GM21786 (cell line): ENCODE measurements at regions not wholly inside any gene's neighbourhood (a gene's known extent, or its start where the extent isn't known, plus 50 kb on each side); places are given as distances from the start of the nearest gene placed in this dataset.

Experiments used
- ATAC-seq: cut with Tn5 transposase; IDR thresholded peaks from one replicate; pipeline ENCODE4 v1.9.1; 2021; ENCODE audit not compliant: unreplicated experiment

- no peak for ATAC-seq
Observed at GRCh38 chr13:58594747-58595600, 963.4 kb downstream of the PCDH17 start.

GRCh38 chr13:58597552-58597951, 966.0 kb downstream of the PCDH17 start:
- ATAC-seq = no peak

- no peak for ATAC-seq
Observed at GRCh38 chr13:58598241-58598640, 966.7 kb downstream of the PCDH17 start.

DNA sequence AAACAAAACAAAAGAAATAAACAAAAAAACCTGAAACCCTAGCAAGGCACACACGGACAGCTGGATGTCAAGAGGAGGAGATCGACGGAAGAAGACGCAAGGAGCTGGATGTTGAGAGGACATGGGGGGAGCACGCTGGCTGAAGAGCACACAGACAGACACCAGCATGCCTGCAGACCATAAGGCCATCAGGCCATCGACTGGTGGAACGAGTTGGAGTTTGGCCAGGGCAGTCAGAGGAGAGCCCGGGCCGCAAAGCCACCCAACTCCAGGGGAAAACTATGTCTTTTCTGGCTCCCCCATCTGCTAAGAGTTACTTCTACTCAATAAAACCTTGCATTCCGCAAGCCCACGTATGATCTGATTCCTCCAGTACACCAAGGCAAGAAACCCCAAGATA, 979.6 kb downstream of the PCDH17 start:
- no peak for ATAC-seq

GRCh38 chr13:58617880-58618665, 986.5 kb downstream of the PCDH17 start:
- no peak for ATAC-seq

GRCh38 chr13:58619396-58620113, 988.0 kb downstream of the PCDH17 start:
- ATAC-seq = peak; percentile 88

- ATAC-seq = no peak
Observed at GRCh38 chr13:58620176-58620575, 988.6 kb downstream of the PCDH17 start.

DNA sequence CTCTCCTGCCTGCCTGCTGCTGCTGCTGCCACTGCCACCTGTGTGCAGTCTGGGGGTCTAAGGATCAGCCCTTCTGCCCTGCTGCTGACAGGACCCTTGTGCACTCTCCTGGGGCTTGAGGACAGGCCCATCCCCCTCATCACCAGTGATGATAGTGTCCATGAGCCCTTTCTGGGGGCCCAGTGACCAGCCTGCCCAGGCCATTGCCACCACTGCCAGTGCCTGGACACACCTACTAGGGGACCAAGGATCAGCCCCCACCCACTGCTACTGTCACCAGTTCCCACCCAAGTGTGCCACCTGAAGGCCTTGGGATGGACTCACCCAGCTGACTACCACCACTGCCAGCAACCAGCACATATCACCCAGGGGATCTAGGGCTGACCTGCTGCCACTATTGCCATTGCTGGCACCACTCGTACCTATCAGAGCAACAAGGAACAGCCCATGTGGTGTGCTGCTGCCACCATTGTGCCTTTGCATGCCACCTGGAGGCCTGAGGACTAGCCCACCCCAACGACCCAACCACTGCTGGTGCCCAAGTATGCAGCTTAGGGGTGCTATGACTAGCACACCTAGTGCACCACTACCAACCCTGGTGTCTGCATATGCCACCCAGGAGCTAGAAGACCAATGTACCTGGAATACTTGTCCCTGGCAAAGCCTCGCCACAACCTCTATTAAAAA, 994.3 kb downstream of the PCDH17 start:
- ATAC-seq = no peak

GRCh38 chr13:58630794-58631193, 999.2 kb downstream of the PCDH17 start:
- ATAC-seq = no peak

DNA sequence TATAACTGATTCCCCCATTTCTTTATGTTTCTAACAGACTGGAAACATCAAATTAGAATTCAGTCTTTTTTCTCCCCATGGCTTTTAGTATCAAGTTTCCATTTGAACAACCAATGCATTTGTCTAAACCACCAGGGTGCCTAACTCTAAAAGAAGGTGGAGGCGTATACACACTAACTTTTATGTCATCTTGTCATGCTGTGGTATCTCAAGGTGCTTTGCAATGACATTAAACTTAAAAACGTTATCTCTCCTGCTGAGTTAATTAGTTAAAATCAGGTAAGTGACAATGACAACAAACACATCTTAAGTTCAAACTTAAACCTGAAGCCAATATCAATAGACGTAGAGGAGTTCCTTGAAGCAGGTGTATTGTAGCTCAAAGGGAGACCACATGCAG, 1001.7 kb downstream of the PCDH17 start:
- ATAC-seq = no peak

- no peak for ATAC-seq
Observed at GRCh38 chr13:58655086-58655485, 1023.5 kb downstream of the PCDH17 start.

GRCh38 chr13:58660826-58661225, 1029.3 kb downstream of the PCDH17 start:
- no peak for ATAC-seq

DNA sequence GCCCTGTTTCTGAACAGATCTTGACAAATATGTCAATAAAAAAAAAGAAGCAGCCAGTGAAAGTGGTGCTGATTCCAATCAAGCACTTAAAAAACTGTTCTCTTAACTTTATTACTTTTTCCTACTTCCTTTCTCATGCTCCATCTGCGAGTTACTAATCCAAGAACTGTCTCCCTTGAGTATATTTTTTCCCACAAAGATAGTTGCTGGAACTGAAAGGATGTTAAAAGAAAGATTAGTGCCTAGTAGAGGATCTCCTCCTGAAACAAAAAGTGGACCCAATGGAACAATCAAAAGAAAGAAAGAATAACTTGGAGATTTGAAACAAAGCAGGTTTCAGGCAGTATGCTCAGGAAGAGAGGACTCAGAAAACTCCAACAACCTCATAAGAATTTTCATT, 1034.8 kb downstream of the PCDH17 start:
- no peak for ATAC-seq

DNA sequence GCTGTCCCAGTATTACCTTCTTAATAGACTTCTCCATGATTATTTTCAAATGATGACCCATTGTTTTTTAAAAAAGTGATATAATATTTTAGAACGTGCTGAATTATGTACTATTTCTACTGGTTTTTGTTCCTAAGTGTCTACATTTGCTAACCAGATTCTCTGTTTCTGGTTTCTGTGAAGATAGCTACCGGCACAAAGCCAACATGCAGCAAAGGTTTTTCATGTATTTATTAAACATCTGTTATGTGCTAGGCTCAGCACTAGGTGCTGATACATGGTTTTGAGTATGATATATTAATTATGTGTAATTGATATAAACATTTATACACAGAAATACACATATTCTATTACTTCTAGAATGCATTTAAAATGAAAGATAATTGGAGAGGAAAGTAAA, 1035.6 kb downstream of the PCDH17 start:
- ATAC-seq = no peak

DNA sequence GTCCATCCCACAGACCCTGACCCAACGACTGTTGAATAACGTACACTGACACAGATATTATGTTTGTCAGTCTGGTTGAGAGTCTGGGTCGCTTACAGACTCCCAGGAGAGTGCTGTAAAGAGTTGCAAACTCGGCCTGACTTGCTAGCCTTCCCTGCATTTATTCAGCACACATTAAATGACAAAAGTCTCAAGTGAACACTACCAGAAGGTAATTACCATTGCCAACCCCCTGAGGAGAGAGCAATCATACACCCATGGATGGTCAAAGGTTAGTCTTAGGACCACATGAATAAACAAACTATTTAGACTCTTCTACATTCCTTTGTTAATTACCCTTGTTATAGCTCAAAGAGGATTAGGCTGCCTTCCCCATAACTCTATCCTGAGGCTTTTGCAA, 1048.6 kb downstream of the PCDH17 start:
- no peak for ATAC-seq

GRCh38 chr13:58682616-58683015, 1051.1 kb downstream of the PCDH17 start:
- no peak for ATAC-seq

DNA sequence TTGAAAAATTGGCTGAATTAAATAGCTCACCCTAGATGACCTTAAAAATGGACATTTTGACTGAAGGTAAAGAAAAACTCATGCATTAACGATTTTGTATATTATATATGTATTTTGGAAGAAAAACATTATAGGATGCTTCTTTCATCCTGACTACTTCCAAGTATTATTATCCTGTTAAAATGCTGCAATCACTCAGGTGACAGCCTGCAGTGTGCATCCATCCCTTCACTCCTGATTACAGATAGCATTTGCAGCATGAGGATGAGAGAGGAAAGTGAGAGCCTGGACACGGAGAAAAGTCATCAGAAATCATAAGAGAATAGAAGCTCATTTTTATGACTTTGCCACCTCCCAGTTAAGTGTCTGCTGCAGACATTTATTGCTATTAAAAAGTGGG, 1055.6 kb downstream of the PCDH17 start:
- no peak for ATAC-seq

GRCh38 chr13:58698531-58698930, 1067.0 kb downstream of the PCDH17 start:
- no peak for ATAC-seq

- no peak for ATAC-seq
Observed at GRCh38 chr13:58704953-58705352, 1073.4 kb downstream of the PCDH17 start.

DNA sequence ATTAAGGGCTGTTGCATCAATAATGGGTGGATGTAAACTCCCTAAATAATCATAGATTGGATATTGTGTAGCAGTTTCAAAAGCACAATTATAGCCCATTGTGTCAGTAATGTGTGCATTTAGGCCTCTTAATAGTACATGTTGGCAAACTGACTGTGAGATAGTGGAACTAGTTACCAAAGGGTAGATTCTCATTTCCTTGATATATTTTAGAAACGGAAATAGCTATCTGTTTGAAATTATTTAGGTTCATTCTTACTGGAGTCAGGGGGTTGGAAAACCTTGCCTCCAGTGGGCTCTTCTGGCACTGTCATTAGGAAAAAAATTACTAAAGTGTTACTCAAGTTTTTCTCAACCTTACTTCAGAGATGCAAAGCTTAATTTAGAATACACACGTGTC, 1074.9 kb downstream of the PCDH17 start:
- ATAC-seq = no peak

- no peak for ATAC-seq
Observed at GRCh38 chr13:58712191-58712590, 1080.6 kb downstream of the PCDH17 start.
